Upper lobe of left lung (tissue), 6 donors: ENCODE measurements at regions not wholly inside any gene's neighbourhood (a gene's known extent, or its start where the extent isn't known, plus 50 kb on each side); places are given as distances from the start of the nearest gene placed in this dataset.

ENCODE experiments used
- ATAC-seq, 2 donors: fragments of 200-7000 bp; cut with Tn5 transposase; one replicate each; pipeline ENCODE4 v1.9.1; 2022; ENCODE audit warnings: mild to moderate bottlenecking in 2 of 2, moderate library complexity in 2 of 2; ENCODE audit not compliant: low FRiP score in 2 of 2
- DNase-seq, 2 donors: peaks; one replicate each; pipeline ENCODE4 v3.0.0-alpha.2; 2019 to 2020
- H3K27ac ChIP-seq, 4 donors: fragments of 200-600 bp; sonication (generic); one replicate each; pipeline ENCODE4 v1.5.1; 2016 to 2019
- H3K27me3 ChIP-seq, 4 donors: fragments of 200-600 bp; sonication (generic); one replicate each; pipeline ENCODE4 v1.5.1; 2017 to 2019
- H3K36me3 ChIP-seq, 4 donors: fragments of 200-600 bp; sonication (generic); one replicate each; pipeline ENCODE4 v1.5.1; 2016 to 2019
- H3K4me1 ChIP-seq, 4 donors: fragments of 200-600 bp; sonication (generic); one replicate each; pipeline ENCODE4 v1.5.1; 2018 to 2019
- H3K4me3 ChIP-seq, 4 donors: fragments of 200-600 bp; sonication (generic); one replicate each; pipeline ENCODE4 v1.5.1; 2017 to 2019; ENCODE audit warnings: mild to moderate bottlenecking in 2 of 4, moderate library complexity in 1 of 4
- H3K9me3 ChIP-seq, 4 donors: fragments of 200-600 bp; sonication (generic); one replicate each; pipeline ENCODE4 v1.5.1; 2018 to 2019
- CTCF ChIP-seq, 6 experiments: fragments of 450-650 bp in 4 of 6; fragments of 200-600 bp in 2 of 6; sonication (generic) in 2 of 6; IDR thresholded peaks; one replicate each; pipeline ENCODE4 v1.5.1; 2016 to 2019; ENCODE audit warnings: antibody characterized with exemption in 6 of 6
- EP300 ChIP-seq, 4 donors: sonication (generic); formaldehyde crosslinking; IDR thresholded peaks; one replicate each; pipeline ENCODE4 v1.5.1; 2017; ENCODE audit warnings: antibody characterized with exemption in 4 of 4, control low read depth in 2 of 4
- POLR2A ChIP-seq, 4 donors: fragments of 450-650 bp; IDR thresholded peaks; one replicate each; pipeline ENCODE4 v1.5.1; 2016 to 2017; ENCODE audit warnings: antibody characterized with exemption in 4 of 4, mild to moderate bottlenecking in 2 of 4
- POLR2AphosphoS5 ChIP-seq, 2 donors: sonication (generic); formaldehyde crosslinking; IDR thresholded peaks; one replicate each; pipeline ENCODE4 v1.5.1; 2017; ENCODE audit warnings: antibody characterized with exemption in 2 of 2
- WGBS, 2 donors: methylation state at CpG; one replicate each; pipeline ENCODE4 v1.1.5; 2017 to 2018; 5-methylcytosine and 5-hydroxymethylcytosine counted together
- donor health status: DM: no; HTN: no; CAD: no; lungs with moderate emphysema.
- donor health status: DM: no; HTN: yes; CAD: no; lungs with severe emphysema.

GRCh38 chr2:41903474-41904135 is 144.2 kb upstream of the PKDCC start:
- TF ChIP-seq CTCF (IDR thresholded peaks at IDR 0.05) (no peak), EP300 (IDR thresholded peaks at IDR 0.05) (no peak), POLR2AphosphoS5 (IDR thresholded peaks at IDR 0.05) (no peak), POLR2A (IDR thresholded peaks at IDR 0.05) (no peak)
- Histone ChIP-seq H3K27me3 (no peaks in the 10 kb centered on the region), H3K4me1 (no peaks in the 10 kb centered on the region), H3K36me3 (no peaks in the 10 kb centered on the region), H3K27ac (no peak overlapping the region), H3K4me3 (no peak overlapping the region), H3K9me3 (no peaks in the 10 kb centered on the region)
- no peak for DNase-seq
- no peak for ATAC-seq

GRCh38 chr2:41904459-41904858 is 143.4 kb upstream of the PKDCC start:
- no peak overlapping the region for H3K4me3 ChIP-seq
- H3K36me3 ChIP-seq: no peaks in the 10 kb centered on the region
- 93 to 94% methylated on average over 2 of the region's 2 CpGs for WGBS, 2 donors
- no peaks in the 10 kb centered on the region for H3K4me1 ChIP-seq
- no peak overlapping the region for H3K27ac ChIP-seq
- ATAC-seq (no peak), DNase-seq (no peak)
- no peak for TF ChIP-seq POLR2AphosphoS5 (IDR thresholded peaks at IDR 0.05)
- no peak for TF ChIP-seq POLR2A (IDR thresholded peaks at IDR 0.05)
- no peaks in the 10 kb centered on the region for H3K9me3 ChIP-seq
- no peaks in the 10 kb centered on the region for H3K27me3 ChIP-seq

- no peak overlapping the region for H3K4me3 ChIP-seq
- 67 to 75% methylated on average over 5 to 7 of the region's 7 CpGs for WGBS, 2 donors
- DNase-seq (no peak), ATAC-seq (no peak)
- no peak overlapping the region for H3K27ac ChIP-seq
- no peaks in the 10 kb centered on the region for H3K27me3 ChIP-seq
- H3K9me3 ChIP-seq: no peaks in the 10 kb centered on the region
- no peaks in the 10 kb centered on the region for H3K36me3 ChIP-seq
- TF ChIP-seq CTCF (IDR thresholded peaks at IDR 0.05) (no peak), EP300 (IDR thresholded peaks at IDR 0.05) (no peak), POLR2A (IDR thresholded peaks at IDR 0.05) (no peak), POLR2AphosphoS5 (IDR thresholded peaks at IDR 0.05) (no peak)
- no peaks in the 10 kb centered on the region for H3K4me1 ChIP-seq
Measured at GRCh38 chr2:41905597-41906337, 142.1 kb upstream of the PKDCC start.

- WGBS, 2 donors: 62 to 63% methylated on average over 4 of the region's 4 CpGs
- Histone ChIP-seq H3K4me3 (no peak overlapping the region), H3K36me3 (no peaks in the 10 kb centered on the region), H3K27me3 (no peaks in the 10 kb centered on the region), H3K4me1 (no peaks in the 10 kb centered on the region), H3K9me3 (no peaks in the 10 kb centered on the region), H3K27ac (no peak overlapping the region)
- DNase-seq (no peak), ATAC-seq (no peak)
- TF ChIP-seq POLR2AphosphoS5 (IDR thresholded peaks at IDR 0.05) (no peak), POLR2A (IDR thresholded peaks at IDR 0.05) (no peak), EP300 (IDR thresholded peaks at IDR 0.05) (no peak), CTCF (IDR thresholded peaks at IDR 0.05) (no peak)
Measured at GRCh38 chr2:41906338-41906725, 141.5 kb upstream of the PKDCC start.

- Histone ChIP-seq H3K4me3 (no peak overlapping the region), H3K9me3 (no peaks in the 10 kb centered on the region), H3K36me3 (no peaks in the 10 kb centered on the region), H3K27ac (no peak overlapping the region), H3K27me3 (no peaks in the 10 kb centered on the region), H3K4me1 (no peaks in the 10 kb centered on the region)
- ATAC-seq: no peak
- DNase-seq: no peak
- 89 to 98% methylated on average over 6 of the region's 6 CpGs for WGBS, 2 donors
- TF ChIP-seq CTCF (IDR thresholded peaks at IDR 0.05): no peak
- TF ChIP-seq POLR2A (IDR thresholded peaks at IDR 0.05): no peak
- no peak for TF ChIP-seq POLR2AphosphoS5 (IDR thresholded peaks at IDR 0.05)
- no peak for TF ChIP-seq EP300 (IDR thresholded peaks at IDR 0.05)
Measured at GRCh38 chr2:41907141-41907540, 140.7 kb upstream of the PKDCC start.
